HEK293T (cell line): ENCODE measurements at regions not wholly inside any gene's neighbourhood (a gene's known extent, or its start where the extent isn't known, plus 50 kb on each side); places are given as distances from the start of the nearest gene placed in this dataset.

Experiments used
- ARNT ChIP-seq: fragments of 450-650 bp; IDR thresholded peaks from 2 replicates; pipeline ENCODE4 v1.6.1; 2017; ENCODE audit warnings: mild to moderate bottlenecking
- BHLHE40 ChIP-seq: fragments of 450-650 bp; IDR thresholded peaks from 2 replicates; pipeline ENCODE4 v1.6.1; 2016; ENCODE audit warnings: mild to moderate bottlenecking, moderate library complexity, borderline replicate concordance
- CTBP1 ChIP-seq: fragments of 450-650 bp; IDR thresholded peaks from 2 replicates; pipeline ENCODE4 v1.6.1; 2016; ENCODE audit warnings: borderline replicate concordance
- ELF4 ChIP-seq: fragments of 450-650 bp; IDR thresholded peaks from 2 replicates; pipeline ENCODE4 v1.6.1; 2017; ENCODE audit warnings: antibody characterized with exemption
- FOXK2 ChIP-seq: fragments of 450-650 bp; IDR thresholded peaks from 2 replicates; pipeline ENCODE4 v1.6.1; 2016; ENCODE audit warnings: mild to moderate bottlenecking
- FOXM1 ChIP-seq: fragments of 450-650 bp; IDR thresholded peaks from 2 replicates; pipeline ENCODE4 v1.6.1; 2017; ENCODE audit warnings: mild to moderate bottlenecking, borderline replicate concordance
- L3MBTL2 ChIP-seq: fragments of 450-650 bp; conservative IDR thresholded peaks from 2 replicates; pipeline ENCODE4 v1.6.1; 2016; ENCODE audit warnings: mild to moderate bottlenecking
- LEF1 ChIP-seq: fragments of 450-650 bp; IDR thresholded peaks from 2 replicates; pipeline ENCODE4 v1.6.1; 2017; ENCODE audit warnings: mild to moderate bottlenecking, borderline replicate concordance
- SP1 ChIP-seq: fragments of 450-650 bp; IDR thresholded peaks from 2 replicates; pipeline ENCODE4 v1.6.1; 2017
- SUZ12 ChIP-seq: fragments of 450-650 bp; IDR thresholded peaks from 2 replicates; pipeline ENCODE4 v1.6.1; 2016; ENCODE audit warnings: mild to moderate bottlenecking
- TARDBP ChIP-seq: fragments of 450-650 bp; IDR thresholded peaks from 2 replicates; pipeline ENCODE4 v1.6.1; 2016

GRCh38 chr4:3703677-3704521 is 62.3 kb upstream of the ADRA2C start:
- TF ChIP-seq FOXM1 (no peak), SUZ12 (no peak), SP1 (no peak), TARDBP (no peak), BHLHE40 (no peak), L3MBTL2 (no peak), FOXK2 (no peak), ELF4 (no peak), CTBP1 (no peak), LEF1 (no peak), ARNT (no peak)
